Keratinocyte (primary cell): ENCODE measurements at regions not wholly inside any gene's neighbourhood (a gene's known extent, or its start where the extent isn't known, plus 50 kb on each side); places are given as distances from the start of the nearest gene placed in this dataset.

Experiments
- DNase-seq: peaks from one replicate; pipeline ENCODE4 v3.0.0-alpha.2; 2011; ENCODE audit warnings: low read depth, missing footprints, low spot score
- FAIRE-seq: peaks from 2 replicates; lab custom pipeline; 2011; peaks lifted over from hg19 to GRCh38; lab: Jason Lieb, UNC
- H2AFZ ChIP-seq: 2 replicates; pipeline ENCODE4 v1.6.0; 2012; ENCODE audit warnings: low read length, control low read depth, inconsistent platforms; ENCODE audit not compliant: control insufficient read depth
- H3K27ac ChIP-seq: 2 replicates; pipeline ENCODE4 v1.5.1; 2011; ENCODE audit warnings: low read length; ENCODE audit not compliant: control insufficient read depth, insufficient read depth
- H3K27me3 ChIP-seq: 3 replicates; pipeline ENCODE4 v1.6.0; 2011; ENCODE audit warnings: low read length; ENCODE audit not compliant: control insufficient read depth, insufficient read depth; ENCODE audit errors: extremely low read depth
- H3K36me3 ChIP-seq, 2 experiments: 2 replicates in 1 of 2; 3 replicates in 1 of 2; pipeline ENCODE4 v1.5.1; 2011; ENCODE audit warnings: low read length in 2 of 2, mild to moderate bottlenecking in 1 of 2; ENCODE audit not compliant: control insufficient read depth in 2 of 2, insufficient read depth in 2 of 2; ENCODE audit errors: extremely low read depth in 1 of 2
- H3K4me1 ChIP-seq: 3 replicates; pipeline ENCODE4 v1.5.1; 2011; ENCODE audit warnings: low read length; ENCODE audit not compliant: control insufficient read depth, insufficient read depth; ENCODE audit errors: extremely low read depth
- H3K4me2 ChIP-seq: 3 replicates; pipeline ENCODE4 v1.6.0; 2011; ENCODE audit warnings: low read depth, low read length; ENCODE audit not compliant: control insufficient read depth, insufficient read depth; ENCODE audit errors: extremely low read depth
- H3K4me3 ChIP-seq, 3 experiments: fragments of 200-600 bp in 1 of 3; sonication (generic) in 1 of 3; 2 replicates in 2 of 3; 3 replicates in 1 of 3; pipeline ENCODE4 v1.5.1; 2011 to 2016; ENCODE audit warnings: low read length in 3 of 3, mild to moderate bottlenecking in 3 of 3, control low read depth in 2 of 3, inconsistent platforms in 1 of 3, low read depth in 1 of 3, mixed read lengths in 1 of 3, mixed run types in 1 of 3, moderate library complexity in 1 of 3; ENCODE audit not compliant: control insufficient read depth in 2 of 3, insufficient read depth in 2 of 3; ENCODE audit errors: extremely low read depth in 1 of 3
- H3K79me2 ChIP-seq: 2 replicates; pipeline ENCODE4 v1.6.0; 2012; ENCODE audit warnings: low read length; ENCODE audit not compliant: control insufficient read depth, insufficient read depth
- H3K9ac ChIP-seq: 3 replicates; pipeline ENCODE4 v1.6.0; 2011; ENCODE audit warnings: low read length; ENCODE audit not compliant: control insufficient read depth, insufficient read depth; ENCODE audit errors: extremely low read depth
- H3K9me1 ChIP-seq: 3 replicates; pipeline ENCODE4 v1.6.0; 2011; ENCODE audit warnings: low read length; ENCODE audit not compliant: control insufficient read depth, insufficient read depth; ENCODE audit errors: extremely low read depth
- H3K9me3 ChIP-seq: 2 replicates; pipeline ENCODE4 v1.5.1; 2012; ENCODE audit warnings: low read depth, low read length; ENCODE audit not compliant: control insufficient read depth
- H4K20me1 ChIP-seq: 3 replicates; pipeline ENCODE4 v1.6.0; 2011; ENCODE audit warnings: low read length; ENCODE audit not compliant: control insufficient read depth, insufficient read depth; ENCODE audit errors: extremely low read depth
- EZH2 ChIP-seq: IDR thresholded peaks from one replicate; pipeline ENCODE4 v1.6.1; 2012; ENCODE audit warnings: inconsistent platforms, mild to moderate bottlenecking, low read length, moderate library complexity
- dilution Hi-C: fragments of 300-500 bp; cut with MboI; formaldehyde crosslinking; loops from one replicate; pipeline ENCODE4 v1.7.0; 2020; ENCODE audit warnings: low sequenced_read_pairs; ENCODE audit not compliant: extremely low pct_ligation_motif_present
- TF ChIP-seq, protein P1 (sequence below), 3 experiments: IDR thresholded peaks in 1 of 3; conservative IDR thresholded peaks in 1 of 3; optimal IDR thresholded peaks in 1 of 3; 2 replicates in 2 of 3; 3 replicates in 1 of 3; pipeline versions ENCODE3 to v1.5.1; 2011; ENCODE audit warnings: low read length in 3 of 3, mild to moderate bottlenecking in 3 of 3, moderate library complexity in 2 of 3, control low read depth in 1 of 3, inconsistent platforms in 1 of 3; ENCODE audit not compliant: insufficient read depth in 2 of 3; ENCODE audit errors: extremely low read depth in 1 of 3

DNA sequence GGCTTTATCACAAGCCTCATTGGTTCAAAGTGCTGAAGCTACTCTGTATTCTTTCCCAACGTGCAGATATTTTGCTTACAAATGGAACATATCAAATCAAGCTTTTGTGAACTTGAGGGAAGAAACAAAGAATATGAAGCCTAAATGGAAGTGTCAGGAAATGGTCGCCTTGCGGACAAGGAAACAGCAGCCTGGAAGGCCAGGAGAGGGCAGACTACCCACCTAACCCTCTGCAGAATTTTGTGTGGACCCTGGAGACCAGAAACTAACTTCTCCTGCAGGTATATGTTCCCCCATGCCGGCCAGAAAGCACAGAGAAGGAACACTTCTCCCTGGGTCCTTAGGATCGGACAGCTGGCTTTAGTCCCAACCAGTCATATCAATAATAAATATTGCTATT lies 1425.8 kb downstream of the PCDH7 start:
- FAIRE-seq = no peak
- H3K9me3 ChIP-seq = no peaks in the 10 kb centered on the region
- H3K4me3 ChIP-seq = no peak overlapping the region
- H3K36me3 ChIP-seq = no peaks in the 10 kb centered on the region
- H4K20me1 ChIP-seq = no peaks in the 10 kb centered on the region
- H3K9me1 ChIP-seq = no peaks in the 10 kb centered on the region
- no peaks in the 10 kb centered on the region for H3K27me3 ChIP-seq
- no peak overlapping the region for H3K4me2 ChIP-seq
- no peaks in the 10 kb centered on the region for H3K79me2 ChIP-seq
- no peak overlapping the region for H2AFZ ChIP-seq
- no peak overlapping the region for H3K9ac ChIP-seq
- no peak for TF ChIP-seq EZH2
- TF ChIP-seq, protein P1, sequence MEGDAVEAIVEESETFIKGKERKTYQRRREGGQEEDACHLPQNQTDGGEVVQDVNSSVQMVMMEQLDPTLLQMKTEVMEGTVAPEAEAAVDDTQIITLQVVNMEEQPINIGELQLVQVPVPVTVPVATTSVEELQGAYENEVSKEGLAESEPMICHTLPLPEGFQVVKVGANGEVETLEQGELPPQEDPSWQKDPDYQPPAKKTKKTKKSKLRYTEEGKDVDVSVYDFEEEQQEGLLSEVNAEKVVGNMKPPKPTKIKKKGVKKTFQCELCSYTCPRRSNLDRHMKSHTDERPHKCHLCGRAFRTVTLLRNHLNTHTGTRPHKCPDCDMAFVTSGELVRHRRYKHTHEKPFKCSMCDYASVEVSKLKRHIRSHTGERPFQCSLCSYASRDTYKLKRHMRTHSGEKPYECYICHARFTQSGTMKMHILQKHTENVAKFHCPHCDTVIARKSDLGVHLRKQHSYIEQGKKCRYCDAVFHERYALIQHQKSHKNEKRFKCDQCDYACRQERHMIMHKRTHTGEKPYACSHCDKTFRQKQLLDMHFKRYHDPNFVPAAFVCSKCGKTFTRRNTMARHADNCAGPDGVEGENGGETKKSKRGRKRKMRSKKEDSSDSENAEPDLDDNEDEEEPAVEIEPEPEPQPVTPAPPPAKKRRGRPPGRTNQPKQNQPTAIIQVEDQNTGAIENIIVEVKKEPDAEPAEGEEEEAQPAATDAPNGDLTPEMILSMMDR (optimal IDR thresholded peaks at IDR 0.05 in 1 of 3, IDR thresholded peaks at IDR 0.05 in 1 of 3, conservative IDR thresholded peaks at IDR 0.05 in 1 of 3; ENCODE audit: extremely low read depth in 1 of 3, insufficient read depth in 2 of 3, low read length in 3 of 3) = peak in 1 of 3 experiments; percentile 16
- H3K4me1 ChIP-seq = peaks cover 26% of the 10 kb centered on the region
- dilution Hi-C loops = no loop called here
- H3K27ac ChIP-seq = no peak overlapping the region
- no peak for DNase-seq

DNA sequence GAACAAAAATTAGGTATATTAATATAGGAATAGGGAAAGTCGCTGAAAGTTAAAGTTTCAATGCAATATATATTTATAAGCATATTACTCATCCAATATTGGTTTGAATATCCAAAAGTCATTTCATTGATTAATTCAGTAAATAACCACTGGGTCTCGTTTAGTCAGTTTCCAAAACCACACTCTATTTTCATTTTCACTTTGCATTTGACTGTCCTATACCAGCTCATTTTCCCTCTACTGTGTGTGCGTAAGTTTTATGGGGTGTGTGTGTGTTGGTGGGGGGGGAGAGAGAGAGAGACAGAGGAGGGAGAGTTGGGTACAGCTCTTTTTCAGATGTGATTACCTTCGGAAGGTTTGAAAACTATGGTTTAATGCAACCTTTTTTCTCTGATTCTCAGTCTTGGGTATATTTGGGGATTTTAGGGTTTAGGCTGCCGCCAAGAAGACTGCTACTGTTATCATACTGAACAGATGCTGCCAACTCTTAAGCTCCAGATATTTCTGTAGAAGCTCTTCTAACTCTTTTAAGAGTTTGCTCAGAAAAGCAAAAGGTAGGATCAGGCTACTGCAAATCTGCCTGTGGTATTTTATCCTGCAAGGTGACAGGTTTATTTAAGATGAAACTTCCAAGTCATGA lies 1427.4 kb downstream of the PCDH7 start:
- Histone ChIP-seq H3K4me2 (peak overlapping the region; percentile 87), H3K4me1 (peaks cover 18% of the 10 kb centered on the region), H3K27ac (peak overlapping the region; percentile 12), H3K9ac (peak overlapping the region; percentile 46), H2AFZ (peak overlapping the region; percentile 92), H3K9me3 (no peaks in the 10 kb centered on the region), H3K36me3 (no peaks in the 10 kb centered on the region), H4K20me1 (no peaks in the 10 kb centered on the region), H3K4me3 (peak overlapping the region in 2 of 3 experiments; percentile 50 to 70), H3K9me1 (no peaks in the 10 kb centered on the region), H3K27me3 (no peaks in the 10 kb centered on the region), H3K79me2 (no peaks in the 10 kb centered on the region)
- FAIRE-seq (no peak), DNase-seq (no peak)
- dilution Hi-C loops = no loop called here
- no peak for TF ChIP-seq EZH2
- TF ChIP-seq, protein P1 (optimal IDR thresholded peaks at IDR 0.05 in 1 of 3, IDR thresholded peaks at IDR 0.05 in 1 of 3, conservative IDR thresholded peaks at IDR 0.05 in 1 of 3; ENCODE audit: extremely low read depth in 1 of 3, insufficient read depth in 2 of 3, low read length in 3 of 3) = no peak
